Breast epithelium (tissue), 4 donors: ENCODE measurements at regions not wholly inside any gene's neighbourhood (a gene's known extent, or its start where the extent isn't known, plus 50 kb on each side); places are given as distances from the start of the nearest gene placed in this dataset.

Experiments
- DNase-seq, 2 donors: peaks; one replicate each; pipeline ENCODE4 v3.0.0-alpha.2; 2019; ENCODE audit warnings: low spot score in 2 of 2
- H3K27ac ChIP-seq, 2 donors: fragments of 200-600 bp; sonication (generic) in 1 of 2; one replicate each; pipeline ENCODE4 v1.5.1; 2016 to 2019; ENCODE audit warnings: mild to moderate bottlenecking in 1 of 2
- H3K27me3 ChIP-seq, 2 donors: fragments of 200-600 bp; sonication (generic) in 1 of 2; one replicate each; pipeline versions ENCODE4 v1.5.1 to v1.6.0; 2017 to 2019; ENCODE audit warnings: control low read depth in 1 of 2, mild to moderate bottlenecking in 1 of 2
- H3K36me3 ChIP-seq: fragments of 200-600 bp; one replicate; pipeline ENCODE4 v1.5.1; 2019
- H3K4me1 ChIP-seq, 2 donors: fragments of 200-600 bp; sonication (generic); one replicate each; pipeline ENCODE4 v1.5.1; 2016 to 2019; ENCODE audit warnings: control low read depth in 1 of 2
- H3K4me3 ChIP-seq, 3 donors: fragments of 200-600 bp; sonication (generic); 1 replicate in 2 of 3; 2 replicates in 1 of 3; pipeline ENCODE4 v1.5.1; 2016 to 2019; ENCODE audit warnings: mild to moderate bottlenecking in 3 of 3, moderate library complexity in 2 of 3
- H3K9me3 ChIP-seq, 2 donors: fragments of 200-600 bp; sonication (generic) in 1 of 2; one replicate each; pipeline ENCODE4 v1.5.1; 2016 to 2019; ENCODE audit warnings: control low read depth in 1 of 2
- CTCF ChIP-seq, 3 donors: fragments of 450-650 bp; IDR thresholded peaks; one replicate each; pipeline ENCODE4 v1.5.1; 2016 to 2017; ENCODE audit warnings: antibody characterized with exemption in 3 of 3, mild to moderate bottlenecking in 3 of 3, moderate library complexity in 3 of 3
- POLR2A ChIP-seq: fragments of 450-650 bp; IDR thresholded peaks from one replicate; pipeline ENCODE4 v1.6.1; 2016; ENCODE audit warnings: antibody characterized with exemption, mild to moderate bottlenecking, moderate library complexity
- POLR2AphosphoS5 ChIP-seq, 3 donors: sonication (generic); formaldehyde crosslinking; IDR thresholded peaks; one replicate each; pipeline ENCODE4 v1.6.1; 2017; ENCODE audit warnings: antibody characterized with exemption in 3 of 3
- intact Hi-C: fragments of 100-400 bp; cut with DNase I; formaldehyde crosslinking; loops from one replicate; pipeline ENCODE4 v1.15.1; 2023; ENCODE audit warnings: low total_unique reads

DNA sequence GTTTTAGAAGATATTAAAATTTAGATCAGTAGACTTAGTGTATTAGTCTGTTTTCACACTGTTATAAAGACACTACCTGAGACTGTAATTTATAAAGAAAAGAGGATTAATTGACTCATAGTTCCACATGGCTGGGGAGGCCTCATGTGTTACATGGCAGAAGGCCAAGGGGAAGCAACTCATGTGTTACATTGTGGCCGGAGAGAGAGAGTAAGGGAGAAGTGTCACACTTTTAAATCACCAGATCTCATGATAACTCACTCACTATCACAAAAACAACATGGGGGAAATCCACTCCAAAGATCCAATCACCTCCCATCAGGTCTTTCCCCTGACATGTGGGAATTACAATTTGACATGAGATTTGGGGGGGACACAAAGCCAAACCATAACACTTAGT lies 1159.7 kb upstream of the PCDH7 start:
- intact Hi-C loops = no loop called here

DNA sequence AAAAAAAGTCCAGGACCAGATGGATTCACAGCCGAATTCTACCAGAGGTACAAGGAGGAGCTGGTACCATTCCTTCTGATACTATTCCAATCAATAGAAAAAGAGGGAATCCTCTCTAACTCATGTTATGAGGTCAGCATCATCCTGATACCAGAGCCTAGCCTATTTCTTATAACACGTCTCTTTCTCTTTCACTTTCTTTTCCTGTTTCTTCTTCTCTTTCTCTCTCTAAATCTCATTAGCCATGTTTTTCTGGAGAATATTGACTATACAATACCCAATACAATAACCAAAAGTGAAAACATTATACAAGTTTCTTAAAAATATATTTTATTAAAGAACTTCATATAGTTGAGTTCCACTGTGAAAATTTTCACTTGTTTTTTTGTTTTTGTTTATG lies 1154.9 kb upstream of the PCDH7 start:
- H3K27ac ChIP-seq = no peak overlapping the region
- DNase-seq = no peak
- H3K4me3 ChIP-seq = no peak overlapping the region
- H3K4me1 ChIP-seq = no peaks in the 10 kb centered on the region
- no peaks in the 10 kb centered on the region for H3K27me3 ChIP-seq
- intact Hi-C loops = no loop called here
- no peaks in the 10 kb centered on the region for H3K9me3 ChIP-seq
- no peaks in the 10 kb centered on the region for H3K36me3 ChIP-seq
- TF ChIP-seq POLR2AphosphoS5 (IDR thresholded peaks at IDR 0.05) (no peak), CTCF (IDR thresholded peaks at IDR 0.05) (no peak), POLR2A (no peak)

More for the DNA sequence above, 1159.7 kb upstream of the PCDH7 start:
- H3K27ac ChIP-seq = no peak overlapping the region
- DNase-seq = no peak
- H3K27me3 ChIP-seq = no peaks in the 10 kb centered on the region
- H3K4me1 ChIP-seq = no peaks in the 10 kb centered on the region
- no peak overlapping the region for H3K4me3 ChIP-seq
- TF ChIP-seq POLR2A (no peak), CTCF (IDR thresholded peaks at IDR 0.05) (no peak)
- H3K9me3 ChIP-seq = no peaks in the 10 kb centered on the region
- H3K36me3 ChIP-seq = no peaks in the 10 kb centered on the region

- no peak for DNase-seq
- Histone ChIP-seq H3K36me3 (no peaks in the 10 kb centered on the region), H3K27me3 (no peaks in the 10 kb centered on the region), H3K9me3 (no peaks in the 10 kb centered on the region), H3K27ac (no peak overlapping the region), H3K4me3 (no peak overlapping the region), H3K4me1 (no peaks in the 10 kb centered on the region)
- TF ChIP-seq POLR2A = no peak
- no peak for TF ChIP-seq POLR2AphosphoS5 (IDR thresholded peaks at IDR 0.05)
- no peak for TF ChIP-seq CTCF (IDR thresholded peaks at IDR 0.05)
- intact Hi-C loops = no loop called here
Observed at GRCh38 chr4:29566371-29566770, 1153.8 kb upstream of the PCDH7 start.

DNA sequence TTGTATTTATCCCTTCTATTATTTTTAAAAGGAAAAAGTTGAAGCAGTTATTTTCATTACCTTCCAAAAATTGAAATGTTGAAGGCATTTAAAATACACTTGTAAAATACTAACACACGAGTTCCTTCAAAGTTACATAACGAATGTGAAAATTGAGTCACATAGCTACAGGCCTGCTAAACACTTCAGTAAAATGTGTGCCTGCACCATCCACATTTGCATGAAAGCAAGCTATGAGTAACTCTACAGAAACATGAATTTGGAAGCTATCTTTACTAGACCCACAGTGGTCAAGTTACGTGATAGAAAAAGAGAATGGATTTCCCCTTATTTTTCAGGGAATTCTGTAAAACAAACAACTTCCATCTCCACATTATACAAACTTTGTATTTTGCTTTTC lies 1148.8 kb upstream of the PCDH7 start:
- no peak overlapping the region for H3K4me3 ChIP-seq
- no peak for TF ChIP-seq POLR2AphosphoS5 (IDR thresholded peaks at IDR 0.05)
- no peak for TF ChIP-seq POLR2A
- TF ChIP-seq CTCF (IDR thresholded peaks at IDR 0.05) = no peak
- no peaks in the 10 kb centered on the region for H3K9me3 ChIP-seq
- H3K4me1 ChIP-seq = no peaks in the 10 kb centered on the region
- no peak overlapping the region for H3K27ac ChIP-seq
- no peaks in the 10 kb centered on the region for H3K27me3 ChIP-seq
- no peaks in the 10 kb centered on the region for H3K36me3 ChIP-seq
- intact Hi-C loops = no loop called here
- DNase-seq = no peak

DNA sequence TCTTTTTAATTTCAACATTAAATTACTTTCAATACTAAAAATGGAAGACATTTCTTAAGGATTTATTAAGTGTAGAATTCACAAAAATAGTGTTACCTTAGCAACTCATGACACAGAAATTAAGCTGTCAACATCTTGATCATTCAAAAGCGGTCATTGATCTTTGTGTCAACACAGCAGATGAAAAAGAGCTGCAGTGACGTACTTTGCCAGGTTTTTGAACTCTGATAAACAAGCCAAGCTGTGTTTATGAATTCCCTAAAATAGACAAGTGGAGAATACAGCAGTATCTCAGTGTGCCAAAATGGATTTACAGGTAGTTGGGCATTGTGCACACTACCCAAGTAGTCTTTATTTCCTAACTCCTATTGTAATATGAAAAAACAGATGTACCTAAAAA lies 1141.8 kb upstream of the PCDH7 start:
- Histone ChIP-seq H3K27ac (no peak overlapping the region), H3K9me3 (no peaks in the 10 kb centered on the region), H3K27me3 (no peaks in the 10 kb centered on the region), H3K36me3 (no peaks in the 10 kb centered on the region), H3K4me3 (no peak overlapping the region), H3K4me1 (no peaks in the 10 kb centered on the region)
- no peak for DNase-seq
- TF ChIP-seq POLR2A (no peak), CTCF (IDR thresholded peaks at IDR 0.05) (no peak), POLR2AphosphoS5 (IDR thresholded peaks at IDR 0.05) (no peak)
- intact Hi-C loops = no loop called here
